NCI-H2029 treated with DMSO at 0.1 percent for 48 hours (cell line): ENCODE measurements at regions not wholly inside any gene's neighbourhood (a gene's known extent, or its start where the extent isn't known, plus 50 kb on each side); places are given as distances from the start of the nearest gene placed in this dataset.
A peak's percentile ranks its signal among the peaks of the same experiment; 100 is the strongest.

Experiments
- DNase-seq: peaks from one replicate; lab custom pipeline; 2025; lab: John Stamatoyannopoulos, UW

DNA sequence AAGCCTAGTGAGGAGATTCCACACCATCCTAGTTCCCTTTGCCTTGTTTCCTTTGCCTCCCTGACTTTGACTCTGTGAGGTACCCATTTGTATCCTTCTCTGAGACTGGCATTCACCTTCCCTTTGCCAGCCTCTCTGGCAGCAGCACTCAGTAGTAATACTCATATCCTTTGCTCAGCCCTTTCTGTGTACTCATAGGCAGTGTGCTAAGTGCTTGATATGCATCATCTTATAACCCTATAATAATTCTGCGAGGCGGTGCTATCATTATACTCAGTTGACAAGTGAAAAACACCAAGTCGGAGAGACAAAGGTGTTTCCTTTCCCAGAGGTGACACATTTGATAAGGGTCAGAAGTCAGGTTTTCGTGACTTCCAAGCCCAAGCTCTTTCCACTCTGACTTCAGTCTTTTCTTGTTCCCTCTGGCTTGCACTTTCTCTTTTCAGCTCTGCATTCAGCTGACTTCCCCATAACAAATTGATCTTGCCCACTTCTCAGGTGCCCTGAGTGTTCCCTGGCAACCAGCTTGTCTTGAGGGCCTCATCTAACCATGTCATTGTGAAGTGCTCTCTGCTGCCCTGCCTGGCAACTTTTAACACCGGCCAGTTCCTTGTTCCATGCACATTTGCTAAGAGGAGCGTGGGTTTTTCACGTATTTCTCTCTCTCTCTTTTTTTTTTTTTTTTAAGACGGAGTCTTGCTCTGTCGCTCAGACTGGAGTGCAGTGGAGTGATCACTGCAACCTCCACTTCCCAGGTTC, 94.5 kb upstream of the UPP2 start:
- peak; percentile 58 for DNase-seq

DNA sequence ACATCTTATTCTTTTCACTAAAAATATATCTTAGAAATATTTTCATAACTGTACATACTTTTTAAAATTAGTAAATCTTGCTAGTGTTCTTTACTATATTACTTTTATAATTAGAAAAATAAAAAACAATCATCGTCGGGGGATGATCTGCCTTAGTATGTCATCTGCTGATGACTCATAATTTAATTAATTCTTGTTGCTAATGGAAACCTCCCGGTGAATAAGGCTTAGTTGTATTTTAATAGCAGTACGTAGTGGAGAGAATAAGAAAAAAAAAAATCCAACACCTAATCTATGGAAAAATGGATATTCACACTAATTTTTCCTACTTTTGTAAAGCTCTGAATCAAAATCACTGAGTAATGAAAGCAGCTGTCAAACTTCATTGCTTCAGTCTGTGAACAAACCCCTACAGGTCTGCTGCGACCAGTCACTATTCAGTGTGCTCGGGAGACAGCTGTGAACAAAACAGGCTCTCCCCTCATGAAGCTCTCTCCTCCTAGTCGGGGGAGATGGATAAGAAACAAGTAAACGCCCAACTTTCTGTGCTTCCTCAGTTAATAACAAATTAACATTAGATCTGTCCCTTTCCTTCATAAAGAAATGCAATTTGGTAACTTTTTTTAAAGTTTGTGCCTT, 97.4 kb upstream of the UPP2 start:
- DNase-seq, result no peak

DNA sequence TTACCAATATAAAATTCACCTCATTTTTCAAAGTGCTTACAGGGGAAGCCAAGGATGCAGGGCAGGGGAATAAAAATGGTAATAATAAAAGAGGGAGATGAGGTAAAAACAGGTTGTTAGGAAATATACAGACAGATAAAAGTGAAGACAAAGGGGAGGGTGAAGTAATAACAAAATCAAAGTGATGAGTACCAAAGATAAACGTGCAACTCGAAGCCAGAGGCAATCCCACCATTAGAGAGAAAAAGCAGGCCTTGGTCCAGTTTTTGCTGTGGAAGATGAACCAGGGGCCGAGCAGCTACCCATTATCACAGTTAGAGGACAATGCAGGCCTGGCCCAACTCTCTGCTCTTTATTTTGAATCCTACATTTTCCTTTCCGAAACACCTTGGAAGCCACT, 99.6 kb upstream of the UPP2 start:
- no peak for DNase-seq

DNA sequence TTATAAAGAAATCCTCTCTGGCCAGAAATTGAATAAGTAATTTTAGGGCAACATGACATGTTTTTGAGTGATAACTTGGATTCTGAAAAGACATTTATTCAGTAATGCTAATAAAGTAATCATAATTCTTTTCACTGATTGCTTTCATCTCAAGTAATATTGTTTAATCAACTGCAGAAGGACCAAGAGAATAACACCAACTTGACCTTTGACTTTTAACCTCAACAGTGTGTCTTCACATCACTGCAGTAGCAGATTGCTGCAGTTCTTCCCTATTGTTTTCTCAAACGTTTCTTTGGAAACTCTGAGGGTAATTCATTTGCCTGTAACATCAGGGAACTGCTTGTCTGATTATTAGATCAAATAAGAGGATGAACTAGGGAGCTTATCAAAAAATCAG, 104.9 kb upstream of the UPP2 start:
- DNase-seq, result no peak

DNA sequence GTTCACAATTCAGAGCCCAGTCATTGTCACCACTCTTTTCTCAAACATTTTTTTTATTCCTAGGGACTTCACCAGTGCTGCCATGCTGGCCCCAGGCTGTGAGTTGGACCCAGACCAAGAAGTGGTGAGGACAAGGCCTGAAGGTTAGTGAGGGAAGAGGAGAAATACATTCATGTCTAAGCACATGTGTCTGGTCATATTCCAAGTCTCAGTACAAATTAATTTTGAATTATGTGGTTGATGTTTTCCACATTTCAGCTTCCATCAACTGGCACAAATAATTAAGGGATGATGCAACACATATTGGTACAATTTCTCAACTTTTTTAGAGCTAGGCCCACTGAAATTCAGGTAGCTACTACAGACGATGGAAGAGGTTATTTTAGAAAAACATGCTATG, 106.6 kb upstream of the UPP2 start:
- no peak for DNase-seq

DNA sequence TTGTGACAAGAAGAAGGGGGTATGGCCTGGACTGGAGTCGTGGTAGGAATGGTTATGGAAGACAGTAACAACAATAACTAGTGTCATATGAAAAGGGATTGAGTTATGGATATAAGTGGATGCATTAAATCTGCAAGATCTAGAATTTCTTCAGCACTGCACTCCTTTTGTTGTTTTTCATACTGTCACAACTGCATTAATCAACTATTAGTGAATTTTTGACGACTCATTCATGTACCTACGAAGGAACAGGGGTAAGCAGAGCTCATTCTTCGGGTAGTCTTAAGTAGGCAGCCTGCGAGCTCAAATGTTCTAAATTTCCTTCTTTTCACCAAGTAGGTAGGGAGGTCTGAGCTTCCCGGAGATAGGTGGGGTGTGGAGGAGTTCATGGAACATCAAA, 109.7 kb upstream of the UPP2 start:
- DNase-seq, result no peak

DNA sequence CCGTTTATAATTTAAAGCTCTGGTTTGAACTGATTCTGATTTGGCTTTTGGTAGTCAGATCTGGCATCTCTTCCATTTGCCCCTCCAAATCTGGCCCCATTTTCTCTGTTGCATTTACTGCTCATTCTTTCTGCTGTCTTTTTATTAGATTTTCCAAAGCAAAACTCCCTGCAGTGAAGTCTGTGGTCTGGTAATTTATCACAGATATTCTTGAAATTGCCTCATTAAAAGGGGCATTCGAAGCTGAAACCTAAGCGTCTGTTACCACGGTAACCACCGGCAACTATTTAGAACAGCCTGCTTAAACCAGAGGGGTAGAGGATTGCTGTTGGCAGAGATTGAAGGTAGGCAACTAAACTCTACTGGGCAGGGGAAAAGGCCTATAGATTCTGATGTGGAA, 111.5 kb upstream of the UPP2 start:
- DNase-seq, result no peak

DNA sequence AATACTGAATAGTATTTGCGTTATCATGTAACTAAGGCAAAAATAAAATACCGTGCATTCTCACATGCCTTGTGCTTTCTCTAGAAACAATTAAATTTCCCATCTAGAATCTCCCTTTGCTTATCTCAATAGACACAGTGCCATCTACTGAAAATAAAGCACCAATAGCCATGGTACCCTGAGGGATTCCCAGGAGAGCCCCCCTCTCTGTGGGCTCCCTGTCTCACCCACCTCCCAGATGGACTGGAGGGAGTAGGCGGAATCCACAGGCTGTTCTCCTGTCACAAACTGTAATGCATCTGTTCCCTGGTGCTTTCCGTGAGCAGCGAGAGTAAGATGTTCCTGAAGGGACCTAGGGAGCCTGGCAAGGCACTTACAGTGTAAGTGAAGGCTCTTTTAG, 112.4 kb upstream of the UPP2 start:
- DNase-seq, result no peak

DNA sequence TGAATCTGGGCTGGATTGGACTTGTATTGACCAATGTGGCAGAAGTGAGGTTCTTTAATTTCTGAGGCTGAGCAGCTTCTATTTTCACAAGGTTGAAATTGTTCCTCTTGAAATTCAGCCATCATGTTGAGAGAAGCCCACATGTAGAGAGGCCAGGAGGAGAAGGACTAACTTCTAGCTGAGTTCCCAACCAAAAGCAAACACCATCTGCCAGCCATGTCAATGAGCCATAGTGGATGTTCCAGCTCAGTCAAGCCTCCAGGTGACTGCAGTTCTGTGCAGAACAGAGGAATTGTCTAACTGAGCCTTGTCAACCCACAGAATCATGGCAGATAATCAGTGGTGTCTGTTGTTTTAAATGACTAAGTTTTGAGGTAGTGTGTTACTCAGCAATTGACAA, 110.6 kb upstream of the ACVR1 start:
- no peak for DNase-seq

DNA sequence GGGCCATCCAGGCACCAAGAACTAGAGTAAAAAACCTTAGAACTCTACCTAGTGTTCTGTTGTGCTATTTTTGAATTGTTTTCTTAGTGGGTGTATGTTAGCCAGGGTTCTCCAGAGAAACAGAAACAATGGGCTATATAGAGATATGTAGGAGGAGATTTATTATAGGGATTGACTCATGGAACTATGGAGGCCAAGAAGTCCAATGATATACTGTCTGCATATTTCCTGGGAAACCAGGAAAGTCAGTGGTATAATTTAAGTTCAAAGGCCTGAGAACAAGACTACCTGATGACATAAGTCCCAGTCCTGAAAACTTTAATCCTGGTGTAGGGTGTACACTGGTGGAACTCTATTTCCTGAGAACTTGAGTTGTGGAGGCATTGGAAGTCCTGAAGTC, 108.7 kb upstream of the ACVR1 start:
- DNase-seq, result no peak

DNA sequence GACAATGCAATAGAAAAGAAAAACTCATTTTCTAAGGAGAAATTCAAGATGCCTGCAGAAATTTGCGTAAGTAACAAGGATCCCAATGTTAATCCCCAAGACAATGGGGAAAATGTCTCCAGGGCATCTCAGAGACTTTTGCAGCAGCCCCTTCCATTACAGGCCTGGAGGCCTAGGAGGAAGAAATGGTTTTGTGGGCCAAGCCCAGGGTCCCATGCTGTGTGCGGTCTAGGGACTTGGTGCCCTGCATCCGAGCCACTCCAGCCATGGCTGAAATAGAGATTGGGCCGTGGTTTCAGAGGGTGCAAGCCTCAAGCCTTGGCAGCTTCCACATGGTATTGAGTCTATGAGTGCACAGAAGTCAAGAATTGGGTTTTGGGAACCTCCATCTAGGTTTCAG, 103.9 kb upstream of the ACVR1 start:
- DNase-seq, result no peak

DNA sequence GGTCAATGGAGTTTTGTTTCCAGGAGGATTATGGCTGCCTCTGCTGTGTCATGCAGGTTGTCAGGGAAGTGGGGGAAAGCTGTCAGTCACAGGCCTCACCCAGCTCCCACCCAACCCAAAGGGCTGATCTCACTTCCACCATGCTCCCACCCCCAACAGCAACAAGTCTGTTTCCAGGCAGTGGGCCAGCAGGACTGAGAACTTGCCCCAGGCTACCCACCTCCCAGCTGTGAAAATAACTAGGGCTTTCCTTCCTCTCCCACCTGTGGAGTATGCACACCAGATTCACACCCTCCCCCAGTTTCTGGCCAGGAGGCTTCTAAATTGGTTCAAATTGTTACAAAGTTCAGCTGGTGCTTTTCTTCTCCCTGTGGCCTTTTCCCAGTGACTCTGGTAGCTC, 95.6 kb upstream of the ACVR1 start:
- DNase-seq, result no peak

DNA sequence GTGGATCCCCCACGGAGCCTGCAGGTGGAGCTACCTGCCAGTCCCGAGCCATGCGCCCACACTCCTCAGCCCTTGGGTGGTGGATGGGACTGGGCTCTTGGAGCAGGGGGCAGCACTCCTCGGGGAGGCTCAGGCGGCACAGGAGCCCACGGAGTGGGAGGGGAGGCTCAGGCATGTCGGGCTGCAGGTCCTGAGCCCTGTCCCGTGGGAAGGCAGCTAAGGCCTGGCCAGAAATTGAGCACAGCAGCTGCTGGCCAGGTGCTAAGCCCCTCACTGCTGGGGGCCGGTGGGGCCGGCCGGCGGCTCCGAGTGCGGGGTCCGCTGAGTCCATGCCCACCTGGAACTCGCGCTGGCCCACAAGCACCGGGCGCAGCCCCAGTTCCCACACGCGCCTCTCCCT, 91.7 kb upstream of the ACVR1 start:
- DNase-seq, result no peak

DNA sequence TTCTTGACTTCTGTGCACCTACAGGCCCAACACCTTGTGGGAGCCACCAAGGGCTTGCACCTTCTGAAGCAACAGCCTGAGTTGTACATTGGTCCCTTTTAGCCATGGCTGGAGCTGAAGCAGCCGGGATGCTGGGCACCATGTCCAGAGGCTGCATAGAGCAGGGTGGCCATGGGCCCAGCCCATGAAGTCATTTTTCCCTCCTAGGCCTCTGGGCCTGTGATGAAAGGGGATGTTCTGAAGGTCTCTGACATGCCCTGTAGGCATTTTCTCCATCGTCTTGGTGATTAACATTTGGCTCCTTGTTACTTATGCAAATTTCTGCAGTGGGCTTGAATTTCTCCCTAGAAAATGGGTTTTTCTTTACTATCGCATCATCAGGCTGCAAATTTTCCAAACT, 83.1 kb upstream of the ACVR1 start:
- no peak for DNase-seq

DNA sequence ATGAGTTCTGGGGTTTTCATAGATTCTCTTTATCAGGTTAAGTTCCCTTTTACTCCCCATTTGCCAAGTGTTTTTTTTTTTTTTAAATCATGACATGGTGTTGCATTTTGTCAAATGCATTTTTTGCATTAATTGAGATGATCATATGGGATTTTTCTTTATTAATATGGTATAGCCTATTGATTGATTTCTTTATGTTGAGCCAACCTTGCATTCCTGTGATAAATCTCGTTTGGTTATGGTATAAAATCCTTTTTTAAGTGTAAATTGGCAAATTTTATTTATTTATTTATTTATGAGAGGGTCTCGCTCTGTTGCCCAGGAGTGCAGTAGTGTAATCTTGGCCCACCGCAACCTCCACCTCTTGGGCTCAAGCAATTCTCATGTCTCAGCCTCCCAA, 81.5 kb upstream of the ACVR1 start:
- no peak for DNase-seq

DNA sequence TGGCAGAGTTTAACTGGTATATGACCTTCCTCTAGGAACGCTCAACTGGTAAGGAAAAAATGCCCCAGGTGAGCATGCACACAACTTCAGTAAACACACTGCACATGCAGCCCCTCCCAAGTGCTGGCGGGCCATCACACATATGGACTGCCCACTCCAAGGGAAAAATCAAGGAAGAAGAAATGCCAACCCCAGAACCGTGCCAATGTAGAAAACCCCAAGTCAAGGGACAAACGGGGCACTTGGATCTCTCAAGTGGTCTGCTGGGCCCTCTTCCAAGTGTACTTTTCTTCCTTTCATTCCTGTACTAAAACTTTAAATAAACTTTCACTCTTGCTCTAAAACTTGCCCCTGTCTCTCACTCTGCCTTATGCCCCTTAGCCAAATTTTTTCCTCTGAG, 76.4 kb upstream of the ACVR1 start:
- no peak for DNase-seq

DNA sequence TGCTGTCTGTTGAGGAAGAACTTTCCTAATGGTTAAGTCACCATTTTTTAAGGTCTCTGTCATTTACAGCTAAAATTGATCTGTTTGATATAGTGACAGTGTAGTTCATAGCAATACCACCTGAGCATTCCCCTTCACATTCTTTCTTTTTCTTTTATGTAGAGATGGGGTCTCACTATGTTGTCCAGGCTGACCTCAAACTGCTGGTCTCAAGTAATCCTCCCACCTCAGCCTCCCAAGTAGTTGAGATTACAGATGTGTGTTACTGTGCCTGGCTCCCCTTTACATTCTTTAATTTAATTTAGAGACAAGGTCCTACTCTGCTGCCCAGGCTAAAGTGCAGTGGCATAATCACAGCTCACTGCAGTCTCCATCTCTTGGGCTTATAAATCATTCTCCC, 72.7 kb upstream of the ACVR1 start:
- DNase-seq, result no peak

DNA sequence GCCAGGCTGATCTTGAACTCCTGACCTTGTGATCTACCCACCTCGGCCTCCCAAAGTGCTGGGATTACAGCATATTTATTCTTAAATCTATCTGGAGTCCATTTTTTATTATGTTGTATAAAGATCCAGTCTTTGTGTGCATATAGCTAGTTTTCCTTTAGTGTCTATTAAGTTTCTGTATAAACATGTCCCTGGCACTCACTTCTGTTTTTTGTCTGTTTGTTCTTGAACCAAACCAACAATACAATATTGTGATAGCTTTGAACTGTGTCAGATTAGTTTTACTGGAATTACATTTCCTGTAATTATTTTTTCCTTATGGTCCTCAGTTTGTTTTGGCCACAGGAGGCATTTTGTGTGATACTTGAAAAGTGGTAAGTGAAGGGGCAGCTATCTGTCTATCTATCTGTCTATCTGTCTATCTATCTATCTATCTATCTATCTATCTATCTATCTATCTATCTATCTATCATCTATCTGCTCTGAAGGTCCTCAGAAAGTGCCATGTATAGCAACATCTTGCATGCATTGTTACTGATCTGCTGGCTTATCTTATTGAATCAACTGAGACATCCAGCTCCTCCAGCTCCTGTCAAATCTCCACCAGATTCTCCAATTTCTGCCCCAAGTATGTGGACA, 70.9 kb upstream of the ACVR1 start:
- no peak for DNase-seq

DNA sequence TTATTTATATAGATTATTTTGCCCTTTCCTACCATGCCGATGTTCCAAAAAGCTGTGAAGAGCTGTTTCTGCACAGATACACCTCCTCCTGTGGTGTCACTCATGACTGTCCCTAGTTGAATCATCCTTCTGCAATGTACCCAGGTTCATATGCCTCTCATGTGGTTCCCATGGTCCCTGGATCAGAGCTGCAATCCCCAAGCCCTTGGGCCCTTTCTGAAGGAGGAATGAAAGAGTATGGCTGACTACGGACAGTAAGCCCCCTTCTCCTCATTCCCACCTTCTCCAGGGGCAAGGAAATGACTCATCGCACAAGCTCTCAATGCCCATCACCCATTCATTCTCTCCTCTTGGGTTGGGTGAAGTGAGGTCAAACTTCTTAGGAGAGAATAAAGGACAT, 63.9 kb upstream of the ACVR1 start:
- no peak for DNase-seq

DNA sequence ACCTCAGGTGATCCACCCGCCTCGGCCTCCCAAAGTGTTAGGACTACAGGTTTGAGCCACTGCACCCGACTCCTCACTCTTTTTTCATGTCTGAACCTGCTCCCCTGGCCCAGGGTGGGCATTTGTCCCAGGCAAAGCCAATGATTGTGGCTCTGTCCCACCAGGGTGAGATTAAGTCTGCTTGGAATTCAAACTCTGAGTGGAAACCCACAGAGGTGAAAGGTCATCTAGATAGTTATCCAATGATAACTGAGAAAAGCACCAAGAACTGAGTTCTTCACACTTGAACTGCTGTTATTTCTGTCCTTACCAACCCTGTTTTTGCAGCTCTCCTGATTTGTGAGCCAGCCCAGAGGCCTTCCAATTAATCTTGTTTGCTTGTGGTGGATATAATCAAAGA, 62.4 kb upstream of the ACVR1 start:
- no peak for DNase-seq

DNA sequence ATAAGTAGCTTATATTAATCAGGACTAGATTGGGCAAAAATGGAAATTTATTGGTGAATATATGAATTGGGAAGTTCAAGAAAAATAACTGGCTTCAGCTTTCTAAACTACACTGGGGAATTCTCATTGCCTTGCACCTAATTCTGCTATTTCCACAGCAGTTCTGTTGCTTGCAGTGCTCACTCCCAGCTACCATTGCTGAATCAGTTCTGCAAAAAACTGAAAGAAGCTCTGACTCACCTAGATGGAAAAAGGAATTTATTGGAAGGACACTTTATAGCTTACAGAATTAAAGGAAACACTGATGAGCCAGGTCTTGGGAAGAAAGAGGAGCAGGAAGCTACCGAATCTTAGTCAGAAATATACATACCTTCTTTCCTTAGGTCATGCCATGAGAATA, 60.3 kb upstream of the ACVR1 start:
- no peak for DNase-seq

DNA sequence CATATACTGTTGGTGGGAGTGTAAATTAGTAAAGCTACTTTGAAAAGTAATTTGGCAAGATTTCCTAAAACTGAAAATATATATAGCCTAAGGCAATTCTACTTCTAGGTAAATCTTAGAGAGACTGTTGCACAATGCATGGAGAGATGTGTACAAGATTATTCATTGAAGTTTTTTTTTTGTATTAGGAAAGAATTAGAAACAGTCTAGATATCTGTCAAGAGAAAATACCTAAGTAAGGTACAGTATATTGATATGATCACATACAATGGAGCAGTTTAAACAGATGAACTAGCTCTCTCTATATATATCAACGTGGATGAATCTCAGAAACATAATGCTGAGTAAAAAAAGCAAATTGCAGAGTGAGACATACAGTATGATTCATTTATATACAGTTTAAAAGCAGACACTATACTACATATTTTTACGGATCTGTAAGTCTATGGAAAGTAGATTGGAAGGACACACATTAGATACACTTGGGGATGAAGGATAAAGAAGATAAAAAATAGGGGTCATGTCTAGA, 59.3 kb upstream of the ACVR1 start:
- DNase-seq, result no peak

DNA sequence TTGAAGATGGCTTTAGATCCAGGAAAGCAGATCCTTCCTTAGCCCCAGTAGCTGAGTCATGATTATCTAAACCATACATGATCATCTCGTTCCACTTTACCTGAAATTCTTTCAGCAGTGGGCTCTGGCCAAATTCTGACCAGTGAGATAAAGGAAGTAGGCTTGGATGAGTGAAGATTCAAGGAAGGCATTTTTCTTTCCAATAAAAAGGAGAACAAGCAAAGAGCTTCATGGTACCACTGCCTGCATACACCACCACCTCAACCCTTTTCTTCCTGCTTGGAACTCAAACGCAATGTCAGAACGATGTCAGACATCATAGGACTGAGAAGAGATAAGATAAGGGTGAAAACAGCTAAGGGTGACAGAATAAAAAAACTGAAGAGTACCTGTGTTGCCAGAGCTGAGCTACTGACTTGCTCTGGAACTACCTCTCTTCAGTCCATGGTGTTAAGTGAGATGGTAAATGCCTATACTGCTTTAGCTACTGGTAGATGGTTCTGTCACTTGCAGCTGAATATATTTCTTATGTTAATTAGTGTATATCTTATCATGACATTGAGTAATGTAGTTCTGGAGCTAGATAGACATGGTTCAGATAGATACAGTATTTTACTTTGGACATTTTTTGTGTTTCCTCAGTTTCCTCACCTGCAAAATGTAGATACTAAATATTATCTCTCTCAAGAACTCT, 58.7 kb upstream of the ACVR1 start:
- DNase-seq, result no peak
